Thymus (tissue), 11 donors: ENCODE measurements at regions not wholly inside any gene's neighbourhood (a gene's known extent, or its start where the extent isn't known, plus 50 kb on each side); places are given as distances from the start of the nearest gene placed in this dataset.
"Not testable (repeated sequence)": the region's sequence is repeated elsewhere in the genome, so short reads cannot be mapped to it uniquely, and the experiment has no call there.

Experiments used
- DNase-seq, 9 donors: peaks; one replicate each; pipeline ENCODE4 v3.0.0-alpha.2; 2013; ENCODE audit warnings: low spot score in 9 of 9, low read depth in 6 of 9, missing footprints in 1 of 9
- H3K27ac ChIP-seq, 2 donors: one replicate each; pipeline ENCODE4 v1.5.1; 2013; ENCODE audit warnings: control low read depth in 1 of 2, low read depth in 1 of 2, low read length in 1 of 2, mild to moderate bottlenecking in 1 of 2, moderate library complexity in 1 of 2
- H3K27me3 ChIP-seq, 2 donors: one replicate each; pipeline ENCODE4 v1.5.1; 2013; ENCODE audit warnings: low read length in 1 of 2; ENCODE audit not compliant: control insufficient read depth in 2 of 2, insufficient read depth in 1 of 2
- H3K36me3 ChIP-seq, 2 donors: one replicate each; pipeline ENCODE4 v1.5.1; 2013; ENCODE audit warnings: low read length in 1 of 2, mild to moderate bottlenecking in 1 of 2, moderate library complexity in 1 of 2; ENCODE audit not compliant: control insufficient read depth in 2 of 2, insufficient read depth in 2 of 2
- H3K4me1 ChIP-seq, 2 donors: one replicate each; pipeline ENCODE4 v1.5.1; 2013; ENCODE audit warnings: low read length in 2 of 2; ENCODE audit not compliant: control insufficient read depth in 2 of 2, insufficient read depth in 2 of 2
- H3K4me3 ChIP-seq, 2 donors: one replicate each; pipeline ENCODE4 v1.5.1; 2013; ENCODE audit warnings: low read length in 2 of 2, control low read depth in 1 of 2, mild to moderate bottlenecking in 1 of 2
- H3K9me3 ChIP-seq, 2 donors: one replicate each; pipeline ENCODE4 v1.5.1; 2013; ENCODE audit warnings: low read length in 1 of 2, mild to moderate bottlenecking in 1 of 2; ENCODE audit not compliant: control insufficient read depth in 2 of 2, insufficient read depth in 1 of 2
- WGBS: extraction: QIAGEN DNeasy Blood & Tissue Kit; methylation state at CpG from one replicate; pipeline ENCODE4 v1.1.7; 2013; 5-methylcytosine and 5-hydroxymethylcytosine counted together
- donor health status: healthy.

DNA sequence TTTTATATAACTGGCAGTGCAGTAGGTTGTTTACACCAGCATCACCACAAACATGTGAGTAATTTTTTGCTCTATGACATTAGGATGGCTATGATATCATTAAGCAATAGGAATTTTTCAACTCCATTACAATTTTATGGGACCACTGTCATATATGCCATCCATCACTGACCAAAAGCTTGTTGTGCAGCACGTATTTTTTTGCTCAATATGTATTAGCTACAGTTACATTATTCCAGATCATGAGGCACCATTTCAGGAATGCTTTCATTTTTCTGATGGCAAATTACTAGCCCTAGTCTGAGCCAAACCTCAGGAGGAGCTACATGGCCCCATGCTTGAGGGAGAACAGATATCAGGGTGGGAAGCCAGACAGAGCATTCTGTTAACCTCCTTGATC, 56.8 kb upstream of the DCLK2 start:
- Histone ChIP-seq H3K36me3 (no peaks in the 10 kb centered on the region), H3K27me3 (no peaks in the 10 kb centered on the region), H3K4me3 (no peak overlapping the region), H3K9me3 (no peaks in the 10 kb centered on the region), H3K27ac (no peak overlapping the region), H3K4me1 (no peaks in the 10 kb centered on the region)
- no peak for DNase-seq
- 95% methylated on average over 1 of the region's 1 CpG for WGBS

DNA sequence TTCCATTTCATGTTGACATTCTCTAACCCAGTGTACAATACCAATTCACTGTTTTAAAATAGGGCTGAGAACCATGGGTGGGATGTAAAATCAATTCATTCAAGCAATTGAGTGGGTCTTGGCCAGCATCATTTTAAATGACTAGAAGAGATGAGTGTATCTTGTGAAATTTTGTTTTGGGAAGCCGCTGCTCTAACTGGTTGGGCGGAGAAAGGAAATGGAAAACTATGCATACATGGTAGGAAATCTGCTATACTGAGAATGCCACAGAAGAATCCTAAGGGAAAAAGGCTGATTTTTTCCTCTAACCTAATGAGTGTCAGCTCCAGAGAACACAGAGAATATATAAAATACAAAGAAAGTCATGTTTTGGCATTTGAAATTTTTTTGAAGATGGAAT, 54.8 kb upstream of the DCLK2 start:
- H3K36me3 ChIP-seq, result no peaks in the 10 kb centered on the region
- no peak overlapping the region for H3K27ac ChIP-seq
- no peaks in the 10 kb centered on the region for H3K4me1 ChIP-seq
- no peak for DNase-seq
- H3K4me3 ChIP-seq, result no peak overlapping the region
- 98% methylated on average over 2 of the region's 2 CpGs for WGBS
- peaks cover 0 to 7% of the 10 kb centered on the region in 2 donors for H3K9me3 ChIP-seq
- H3K27me3 ChIP-seq, result no peaks in the 10 kb centered on the region

DNA sequence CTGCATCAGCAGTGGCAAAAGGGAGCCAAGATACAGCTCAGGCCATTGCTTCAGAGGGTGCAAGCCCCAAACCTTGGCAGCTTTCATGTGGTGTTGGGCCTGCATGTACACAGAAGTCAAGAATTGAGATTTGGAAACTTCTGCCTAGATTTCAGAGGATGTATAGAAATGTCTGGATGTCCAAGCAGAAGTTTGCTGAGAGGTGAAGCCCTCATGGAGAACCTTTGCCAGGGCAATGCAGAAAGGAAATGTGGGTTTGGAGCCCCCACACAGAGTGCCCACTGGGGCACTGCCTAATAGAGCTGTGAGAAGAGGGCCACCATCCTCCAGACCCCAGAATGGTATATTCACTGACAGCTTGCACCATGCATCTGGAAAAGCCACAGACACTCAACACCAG, 51.3 kb upstream of the DCLK2 start:
- not testable (repeated sequence) for H3K4me3 ChIP-seq, H3K36me3 ChIP-seq, DNase-seq, H3K9me3 ChIP-seq, H3K4me1 ChIP-seq, H3K27me3 ChIP-seq, H3K27ac ChIP-seq
